Keratinocyte (primary cell): ENCODE measurements at regions not wholly inside any gene's neighbourhood (a gene's known extent, or its start where the extent isn't known, plus 50 kb on each side); places are given as distances from the start of the nearest gene placed in this dataset.

Experiments used
- DNase-seq: peaks from one replicate; pipeline ENCODE4 v3.0.0-alpha.2; 2011; ENCODE audit warnings: low read depth, missing footprints, low spot score
- FAIRE-seq: peaks from 2 replicates; lab custom pipeline; 2011; peaks lifted over from hg19 to GRCh38; lab: Jason Lieb, UNC
- H2AFZ ChIP-seq: 2 replicates; pipeline ENCODE4 v1.6.0; 2012; ENCODE audit warnings: low read length, control low read depth, inconsistent platforms; ENCODE audit not compliant: control insufficient read depth
- H3K27ac ChIP-seq: 2 replicates; pipeline ENCODE4 v1.5.1; 2011; ENCODE audit warnings: low read length; ENCODE audit not compliant: control insufficient read depth, insufficient read depth
- H3K27me3 ChIP-seq: 3 replicates; pipeline ENCODE4 v1.6.0; 2011; ENCODE audit warnings: low read length; ENCODE audit not compliant: control insufficient read depth, insufficient read depth; ENCODE audit errors: extremely low read depth
- H3K36me3 ChIP-seq, 2 experiments: 2 replicates in 1 of 2; 3 replicates in 1 of 2; pipeline ENCODE4 v1.5.1; 2011; ENCODE audit warnings: low read length in 2 of 2, mild to moderate bottlenecking in 1 of 2; ENCODE audit not compliant: control insufficient read depth in 2 of 2, insufficient read depth in 2 of 2; ENCODE audit errors: extremely low read depth in 1 of 2
- H3K4me1 ChIP-seq: 3 replicates; pipeline ENCODE4 v1.5.1; 2011; ENCODE audit warnings: low read length; ENCODE audit not compliant: control insufficient read depth, insufficient read depth; ENCODE audit errors: extremely low read depth
- H3K4me2 ChIP-seq: 3 replicates; pipeline ENCODE4 v1.6.0; 2011; ENCODE audit warnings: low read depth, low read length; ENCODE audit not compliant: control insufficient read depth, insufficient read depth; ENCODE audit errors: extremely low read depth
- H3K4me3 ChIP-seq, 3 experiments: fragments of 200-600 bp in 1 of 3; sonication (generic) in 1 of 3; 2 replicates in 2 of 3; 3 replicates in 1 of 3; pipeline ENCODE4 v1.5.1; 2011 to 2016; ENCODE audit warnings: low read length in 3 of 3, mild to moderate bottlenecking in 3 of 3, control low read depth in 2 of 3, inconsistent platforms in 1 of 3, low read depth in 1 of 3, mixed read lengths in 1 of 3, mixed run types in 1 of 3, moderate library complexity in 1 of 3; ENCODE audit not compliant: control insufficient read depth in 2 of 3, insufficient read depth in 2 of 3; ENCODE audit errors: extremely low read depth in 1 of 3
- H3K79me2 ChIP-seq: 2 replicates; pipeline ENCODE4 v1.6.0; 2012; ENCODE audit warnings: low read length; ENCODE audit not compliant: control insufficient read depth, insufficient read depth
- H3K9ac ChIP-seq: 3 replicates; pipeline ENCODE4 v1.6.0; 2011; ENCODE audit warnings: low read length; ENCODE audit not compliant: control insufficient read depth, insufficient read depth; ENCODE audit errors: extremely low read depth
- H3K9me1 ChIP-seq: 3 replicates; pipeline ENCODE4 v1.6.0; 2011; ENCODE audit warnings: low read length; ENCODE audit not compliant: control insufficient read depth, insufficient read depth; ENCODE audit errors: extremely low read depth
- H3K9me3 ChIP-seq: 2 replicates; pipeline ENCODE4 v1.5.1; 2012; ENCODE audit warnings: low read depth, low read length; ENCODE audit not compliant: control insufficient read depth
- H4K20me1 ChIP-seq: 3 replicates; pipeline ENCODE4 v1.6.0; 2011; ENCODE audit warnings: low read length; ENCODE audit not compliant: control insufficient read depth, insufficient read depth; ENCODE audit errors: extremely low read depth
- CTCF ChIP-seq, 3 experiments: IDR thresholded peaks in 1 of 3; conservative IDR thresholded peaks in 1 of 3; optimal IDR thresholded peaks in 1 of 3; 2 replicates in 2 of 3; 3 replicates in 1 of 3; pipeline versions ENCODE3 to v1.5.1; 2011; ENCODE audit warnings: low read length in 3 of 3, mild to moderate bottlenecking in 3 of 3, moderate library complexity in 2 of 3, control low read depth in 1 of 3, inconsistent platforms in 1 of 3; ENCODE audit not compliant: insufficient read depth in 2 of 3; ENCODE audit errors: extremely low read depth in 1 of 3
- EZH2 ChIP-seq: IDR thresholded peaks from one replicate; pipeline ENCODE4 v1.6.1; 2012; ENCODE audit warnings: inconsistent platforms, mild to moderate bottlenecking, low read length, moderate library complexity
- dilution Hi-C: fragments of 300-500 bp; cut with MboI; formaldehyde crosslinking; loops from one replicate; pipeline ENCODE4 v1.7.0; 2020; ENCODE audit warnings: low sequenced_read_pairs; ENCODE audit not compliant: extremely low pct_ligation_motif_present

- no peak for TF ChIP-seq EZH2
- no peak for TF ChIP-seq CTCF (optimal IDR thresholded peaks at IDR 0.05 in 1 of 3, IDR thresholded peaks at IDR 0.05 in 1 of 3, conservative IDR thresholded peaks at IDR 0.05 in 1 of 3; ENCODE audit: extremely low read depth in 1 of 3, insufficient read depth in 2 of 3, low read length in 3 of 3)
- Histone ChIP-seq H3K27ac (no peak overlapping the region), H3K4me1 (peaks cover 27% of the 10 kb centered on the region), H3K79me2 (no peaks in the 10 kb centered on the region), H3K9me1 (no peaks in the 10 kb centered on the region), H3K36me3 (no peaks in the 10 kb centered on the region), H3K9me3 (no peaks in the 10 kb centered on the region), H4K20me1 (no peaks in the 10 kb centered on the region), H2AFZ (no peak overlapping the region), H3K4me2 (no peak overlapping the region), H3K27me3 (no peaks in the 10 kb centered on the region), H3K4me3 (no peak overlapping the region), H3K9ac (no peak overlapping the region)
- DNase-seq (no peak), FAIRE-seq (peak; percentile 43)
- dilution Hi-C loops: no loop called here
Observed at GRCh38 chr18:51516478-51517038, 319.1 kb upstream of the MEX3C start.

GRCh38 chr18:51519571-51519970 is 322.1 kb upstream of the MEX3C start:
- Histone ChIP-seq H2AFZ (peak overlapping the region; percentile 49), H3K4me1 (peaks cover 42% of the 10 kb centered on the region)
- DNase-seq: no peak

More at GRCh38 chr18:51519571-51519970, 322.1 kb upstream of the MEX3C start:
- Histone ChIP-seq H3K27ac (no peak overlapping the region), H3K9ac (no peak overlapping the region), H3K9me3 (no peaks in the 10 kb centered on the region), H3K4me2 (no peak overlapping the region), H3K9me1 (no peaks in the 10 kb centered on the region), H3K36me3 (no peaks in the 10 kb centered on the region), H4K20me1 (no peaks in the 10 kb centered on the region), H3K79me2 (no peaks in the 10 kb centered on the region), H3K27me3 (no peaks in the 10 kb centered on the region), H3K4me3 (no peak overlapping the region)
- dilution Hi-C loops: no loop called here
- TF ChIP-seq CTCF (optimal IDR thresholded peaks at IDR 0.05 in 1 of 3, IDR thresholded peaks at IDR 0.05 in 1 of 3, conservative IDR thresholded peaks at IDR 0.05 in 1 of 3; ENCODE audit: extremely low read depth in 1 of 3, insufficient read depth in 2 of 3, low read length in 3 of 3) (no peak), EZH2 (no peak)
- FAIRE-seq: no peak
